Prostate gland (tissue), 2 donors: ENCODE measurements at regions not wholly inside any gene's neighbourhood (a gene's known extent, or its start where the extent isn't known, plus 50 kb on each side); places are given as distances from the start of the nearest gene placed in this dataset.

Experiments
- POLR2A ChIP-seq: fragments of 450-650 bp; IDR thresholded peaks from one replicate; pipeline ENCODE4 v1.6.1; 2016; ENCODE audit warnings: antibody characterized with exemption, mild to moderate bottlenecking
- POLR2AphosphoS5 ChIP-seq: sonication (generic); formaldehyde crosslinking; IDR thresholded peaks from one replicate; pipeline ENCODE4 v1.6.1; 2017; ENCODE audit warnings: antibody characterized with exemption
- TF ChIP-seq, protein P1 (sequence below), 4 experiments: fragments of 200-600 bp in 2 of 4; fragments of 450-650 bp in 2 of 4; sonication (generic) in 2 of 4; IDR thresholded peaks; 1 replicate in 3 of 4; 2 replicates in 1 of 4; pipeline ENCODE4 v1.5.1; 2016 to 2019; ENCODE audit warnings: antibody characterized with exemption in 4 of 4, mild to moderate bottlenecking in 2 of 4, moderate library complexity in 2 of 4

DNA sequence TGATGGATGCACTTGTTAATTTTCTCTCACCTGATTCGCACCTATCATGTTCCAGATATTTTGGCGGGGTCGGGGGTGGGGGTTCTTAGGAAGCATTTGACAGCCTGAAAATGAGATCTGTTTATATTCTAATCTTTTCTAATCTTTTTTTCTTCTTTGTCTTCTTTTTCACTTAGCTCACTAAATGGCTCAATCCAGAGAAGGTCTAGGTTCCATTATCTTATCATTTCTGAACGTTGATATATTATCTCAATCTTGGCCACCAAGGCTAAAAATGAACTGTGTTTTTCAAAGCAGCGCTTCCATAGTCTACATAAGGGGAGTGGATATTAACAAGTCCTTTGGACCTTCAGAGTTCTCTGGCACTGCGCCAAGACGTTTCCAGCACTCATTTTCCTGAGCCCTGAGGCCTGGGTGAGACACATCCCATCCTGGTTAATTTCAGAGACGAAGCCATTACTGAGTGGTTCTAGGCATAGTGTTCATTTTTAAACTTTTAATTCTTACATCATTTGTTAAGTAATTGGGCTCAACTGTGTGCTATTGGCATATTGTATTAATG, 229.0 kb downstream of the SOX11 start:
- TF ChIP-seq POLR2A (no peak), POLR2AphosphoS5 (no peak)
- TF ChIP-seq, protein P1, sequence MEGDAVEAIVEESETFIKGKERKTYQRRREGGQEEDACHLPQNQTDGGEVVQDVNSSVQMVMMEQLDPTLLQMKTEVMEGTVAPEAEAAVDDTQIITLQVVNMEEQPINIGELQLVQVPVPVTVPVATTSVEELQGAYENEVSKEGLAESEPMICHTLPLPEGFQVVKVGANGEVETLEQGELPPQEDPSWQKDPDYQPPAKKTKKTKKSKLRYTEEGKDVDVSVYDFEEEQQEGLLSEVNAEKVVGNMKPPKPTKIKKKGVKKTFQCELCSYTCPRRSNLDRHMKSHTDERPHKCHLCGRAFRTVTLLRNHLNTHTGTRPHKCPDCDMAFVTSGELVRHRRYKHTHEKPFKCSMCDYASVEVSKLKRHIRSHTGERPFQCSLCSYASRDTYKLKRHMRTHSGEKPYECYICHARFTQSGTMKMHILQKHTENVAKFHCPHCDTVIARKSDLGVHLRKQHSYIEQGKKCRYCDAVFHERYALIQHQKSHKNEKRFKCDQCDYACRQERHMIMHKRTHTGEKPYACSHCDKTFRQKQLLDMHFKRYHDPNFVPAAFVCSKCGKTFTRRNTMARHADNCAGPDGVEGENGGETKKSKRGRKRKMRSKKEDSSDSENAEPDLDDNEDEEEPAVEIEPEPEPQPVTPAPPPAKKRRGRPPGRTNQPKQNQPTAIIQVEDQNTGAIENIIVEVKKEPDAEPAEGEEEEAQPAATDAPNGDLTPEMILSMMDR (IDR thresholded peaks at IDR 0.05), result no peak
